AG20443 (cell line): ENCODE measurements at regions not wholly inside any gene's neighbourhood (a gene's known extent, or its start where the extent isn't known, plus 50 kb on each side); places are given as distances from the start of the nearest gene placed in this dataset.
A peak's percentile ranks its signal among the peaks of the same experiment; 100 is the strongest.
"Not testable (repeated sequence)": the region's sequence is repeated elsewhere in the genome, so short reads cannot be mapped to it uniquely, and the experiment has no call there.

Source experiments
- DNase-seq: peaks from one replicate; pipeline ENCODE4 v3.0.0; 2012; ENCODE audit warnings: low spot score, mixed read lengths

GRCh38 chr7:69199041-69199440, 399.2 kb upstream of the AUTS2 start:
- DNase-seq: no peak

DNA sequence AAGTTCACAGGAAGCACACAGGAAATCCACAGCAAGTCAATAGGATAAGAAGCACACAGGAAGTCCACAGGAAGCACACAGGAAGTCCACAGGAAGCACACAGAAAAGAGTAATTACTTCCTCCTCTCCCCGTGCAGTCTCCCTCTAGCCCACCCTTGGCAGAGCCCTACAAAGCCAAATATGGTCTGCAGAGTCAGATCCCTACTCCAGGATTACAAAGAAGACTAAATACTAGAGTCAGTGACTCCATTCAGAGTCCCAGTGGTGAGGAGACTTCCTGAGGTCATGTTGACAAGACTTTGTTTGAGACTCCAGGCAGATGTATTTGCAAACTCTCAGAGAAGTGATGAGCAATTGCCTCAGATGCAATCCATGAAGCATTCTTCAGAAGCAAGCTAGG, 398.6 kb upstream of the AUTS2 start:
- no peak for DNase-seq

- no peak for DNase-seq
Measured at GRCh38 chr7:69203871-69204270, 394.4 kb upstream of the AUTS2 start.

DNA sequence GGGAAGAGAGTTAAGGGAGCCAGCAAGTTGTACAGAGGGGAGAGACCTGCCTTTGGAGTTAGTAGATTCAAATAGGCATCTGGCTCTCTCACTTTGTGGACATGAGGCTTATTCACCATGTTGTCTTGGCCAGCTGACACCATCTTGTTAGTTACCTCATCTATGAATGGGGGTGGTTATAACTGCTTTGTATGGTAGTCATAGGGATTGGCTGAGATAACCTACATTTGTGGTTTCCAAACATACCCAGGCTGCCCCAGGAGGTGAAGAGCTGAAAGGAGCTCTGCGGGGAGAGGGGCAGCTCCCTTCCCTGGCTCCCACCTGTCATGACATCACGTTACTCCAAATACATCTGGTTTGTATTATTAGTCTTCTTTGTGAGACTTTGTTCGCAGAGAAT, 393.3 kb upstream of the AUTS2 start:
- DNase-seq: peak; percentile 32

GRCh38 chr7:69205581-69205980, 392.7 kb upstream of the AUTS2 start:
- no peak for DNase-seq

GRCh38 chr7:69208276-69208675, 390.0 kb upstream of the AUTS2 start:
- no peak for DNase-seq

DNA sequence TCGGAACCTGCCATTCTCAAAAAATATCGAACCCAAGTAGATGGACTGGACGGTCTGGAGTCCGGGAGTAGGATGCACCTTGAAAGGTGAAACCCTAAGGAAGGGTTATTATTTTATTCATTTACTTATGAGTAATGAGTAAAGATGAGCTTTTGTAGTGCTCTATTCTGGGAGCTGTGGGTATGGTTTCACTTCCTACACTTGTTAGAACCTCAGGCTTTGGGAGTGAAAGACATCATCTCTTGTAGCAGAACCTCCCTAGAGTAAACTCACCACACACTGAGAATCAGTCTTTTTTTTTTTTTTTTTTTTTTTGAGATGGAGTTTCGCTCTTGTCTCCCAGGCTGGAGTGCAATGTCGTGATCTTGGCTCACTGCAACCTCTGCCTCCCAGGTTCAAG, 389.4 kb upstream of the AUTS2 start:
- DNase-seq: no peak

GRCh38 chr7:69211336-69211735, 386.9 kb upstream of the AUTS2 start:
- no peak for DNase-seq

GRCh38 chr7:69211739-69212138, 386.5 kb upstream of the AUTS2 start:
- DNase-seq: no peak

GRCh38 chr7:69213878-69214277, 384.4 kb upstream of the AUTS2 start:
- DNase-seq: peak; percentile 26

GRCh38 chr7:69215516-69215915, 382.8 kb upstream of the AUTS2 start:
- not testable (repeated sequence) for DNase-seq

GRCh38 chr7:69217516-69218350, 380.5 kb upstream of the AUTS2 start:
- no peak for DNase-seq

GRCh38 chr7:69218576-69218975, 379.7 kb upstream of the AUTS2 start:
- no peak for DNase-seq

GRCh38 chr7:69219381-69219780, 378.9 kb upstream of the AUTS2 start:
- peak; percentile 27 for DNase-seq

- DNase-seq: no peak
Measured at GRCh38 chr7:69225259-69225943, 372.9 kb upstream of the AUTS2 start.

- no peak for DNase-seq
Measured at GRCh38 chr7:69228212-69228811, 370.0 kb upstream of the AUTS2 start.

DNA sequence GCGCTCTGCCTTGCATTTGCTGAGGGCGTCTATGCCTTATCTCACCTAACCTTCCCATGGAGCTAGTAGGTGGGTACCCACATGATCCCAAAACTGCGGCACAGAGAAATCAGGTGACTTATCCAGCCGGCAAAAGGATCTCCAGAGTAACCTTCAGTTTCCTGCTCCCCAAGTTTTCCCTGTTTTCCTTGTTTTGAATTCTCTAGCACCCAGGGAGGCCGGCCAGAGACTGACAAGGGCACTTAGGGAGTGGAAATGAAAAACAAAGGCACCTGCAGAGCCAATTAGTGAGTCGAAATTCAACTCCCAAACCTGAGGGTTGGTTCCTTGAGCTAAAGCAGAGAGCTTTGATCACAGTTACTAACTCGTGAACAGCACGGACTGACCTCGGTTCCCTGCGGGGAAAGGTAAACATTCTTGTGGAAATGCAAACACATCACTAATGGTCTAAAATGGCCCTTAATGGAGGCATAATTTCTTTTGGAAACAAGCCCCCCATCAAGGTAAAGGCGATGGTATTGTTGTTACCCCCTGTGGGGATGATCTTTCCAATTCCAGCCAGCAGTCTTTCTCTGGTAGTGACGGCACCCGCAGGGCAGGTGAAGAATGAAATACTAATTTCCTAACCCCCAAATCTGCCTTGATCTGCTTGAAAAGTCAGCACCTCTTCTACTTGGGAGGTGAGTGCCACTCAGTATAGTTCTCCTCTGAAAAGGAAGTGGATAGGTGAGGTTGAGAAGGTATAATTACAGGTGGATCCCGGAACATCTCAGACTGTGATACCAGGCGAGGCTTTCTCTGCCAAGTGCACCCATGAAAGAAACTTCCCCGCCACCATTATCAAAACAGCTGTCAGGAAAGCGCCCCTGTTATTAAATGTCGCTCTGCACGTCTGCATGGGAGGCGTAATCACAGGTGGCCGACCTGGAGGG, 365.6 kb upstream of the AUTS2 start:
- DNase-seq: no peak

GRCh38 chr7:69237541-69237940, 360.7 kb upstream of the AUTS2 start:
- DNase-seq: no peak

DNA sequence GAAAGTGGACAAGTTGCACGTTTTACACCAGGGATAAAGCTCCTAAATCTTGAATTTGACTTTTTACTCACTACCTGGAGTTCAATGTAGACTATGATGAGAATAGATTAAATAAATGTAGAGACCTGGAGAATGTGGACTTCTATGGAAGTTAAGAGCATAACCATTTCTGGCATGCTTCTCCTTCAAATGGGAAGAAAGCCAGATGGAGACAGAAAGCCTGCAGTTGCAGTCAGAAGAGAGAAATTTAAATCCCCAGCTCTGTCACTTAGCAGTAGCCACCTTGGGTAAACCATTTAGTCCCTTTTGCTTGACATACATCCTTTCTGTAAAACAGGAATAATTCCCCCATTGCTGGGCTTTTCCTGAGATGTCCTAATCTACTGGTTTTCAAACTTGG, 355.3 kb upstream of the AUTS2 start:
- DNase-seq: no peak

DNA sequence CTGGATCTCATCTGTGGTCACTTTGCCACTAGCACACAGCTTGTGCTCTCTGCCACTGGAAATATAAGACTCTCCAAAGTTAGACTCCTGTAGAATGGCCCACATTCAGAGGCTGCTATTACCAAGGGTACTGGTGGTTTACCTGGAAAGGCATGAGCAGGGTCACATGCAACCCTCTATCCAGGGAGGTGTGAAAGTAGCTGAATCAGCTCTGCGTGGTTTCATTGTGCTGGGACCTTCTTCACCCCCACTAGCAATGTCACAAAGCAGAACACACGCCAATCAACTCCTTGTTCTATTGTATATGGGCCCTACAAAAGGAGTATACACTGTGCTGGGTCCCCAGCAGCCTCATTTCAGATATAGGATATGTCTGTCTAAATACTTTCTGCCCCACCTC, 353.6 kb upstream of the AUTS2 start:
- no peak for DNase-seq

- DNase-seq: peak; percentile 21
Measured at GRCh38 chr7:69245646-69246045, 352.6 kb upstream of the AUTS2 start.

DNA sequence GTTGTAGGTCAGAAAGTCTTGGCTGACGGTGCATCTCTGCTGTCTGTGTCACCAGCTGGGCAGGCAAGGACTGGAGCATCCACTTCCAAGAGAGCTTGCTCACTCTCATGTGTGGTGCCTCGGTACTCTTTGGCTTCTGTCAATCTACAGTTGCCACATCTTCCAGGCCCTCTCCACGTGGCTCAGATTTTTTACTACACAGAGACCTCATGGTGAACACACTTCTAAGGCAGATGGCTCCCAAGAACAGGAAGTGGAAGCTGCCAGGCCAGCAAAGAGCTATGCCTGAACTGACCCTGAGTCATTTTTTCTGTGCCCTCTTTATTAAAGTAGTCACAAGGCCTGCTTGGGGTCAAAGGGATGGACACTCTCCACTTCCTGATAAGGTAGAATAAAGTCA, 351.5 kb upstream of the AUTS2 start:
- DNase-seq: no peak
